Activated T-helper 2 cell treated with anti-CD3 and anti-CD28 coated beads, Interferon-gamma antibody, Interleukin-2, Interleukin-4, amounts not matched to agents 10 μg/mL and 5 μg/mL and 100 μg/mL, durations not matched to agents 14 hours and 24 hours and 36 hours (primary cell): ENCODE measurements at regions not wholly inside any gene's neighbourhood (a gene's known extent, or its start where the extent isn't known, plus 50 kb on each side); places are given as distances from the start of the nearest gene placed in this dataset.

Experiments used
- DNase-seq: peaks from one replicate; pipeline ENCODE4 v3.0.0; 2021; ENCODE audit warnings: low spot score
- H3K27ac Mint-ChIP-seq: one replicate; pipeline ENCODE4 v1.8.0; 2021; ENCODE audit warnings: mixed read lengths
- H3K27me3 Mint-ChIP-seq: one replicate; pipeline ENCODE4 v1.8.0; 2021; ENCODE audit warnings: low read depth, mixed read lengths
- H3K36me3 Mint-ChIP-seq: one replicate; pipeline ENCODE4 v1.8.0; 2021; ENCODE audit warnings: low read depth, mixed read lengths
- H3K4me1 Mint-ChIP-seq: one replicate; pipeline ENCODE4 v1.8.0; 2021; ENCODE audit warnings: low read depth, mixed read lengths
- H3K4me3 Mint-ChIP-seq: one replicate; pipeline ENCODE4 v1.8.0; 2021; ENCODE audit warnings: low read depth, mild to moderate bottlenecking, moderate library complexity, mixed read lengths
- H3K9me3 Mint-ChIP-seq: one replicate; pipeline ENCODE4 v1.8.0; 2021; ENCODE audit warnings: mixed read lengths
- intact Hi-C: fragments of 100-400 bp; cut with micrococcal nuclease; formaldehyde crosslinking; loops from one replicate; pipeline ENCODE4 v1.15.1; 2023

GRCh38 chr2:21258082-21258481 is 134.3 kb downstream of the TDRD15 start:
- Mint-ChIP-seq H3K36me3 (no peaks in the 10 kb centered on the region), H3K27ac (no peak overlapping the region), H3K4me3 (no peak overlapping the region), H3K4me1 (no peaks in the 10 kb centered on the region), H3K9me3 (no peaks in the 10 kb centered on the region), H3K27me3 (no peaks in the 10 kb centered on the region)
- intact Hi-C loops, result no loop called here
- DNase-seq, result no peak

GRCh38 chr2:21260311-21260710 is 136.5 kb downstream of the TDRD15 start:
- Mint-ChIP-seq H3K4me1 (no peaks in the 10 kb centered on the region), H3K36me3 (no peaks in the 10 kb centered on the region), H3K27me3 (no peaks in the 10 kb centered on the region), H3K9me3 (no peaks in the 10 kb centered on the region), H3K4me3 (no peak overlapping the region), H3K27ac (no peak overlapping the region)
- no peak for DNase-seq
- intact Hi-C loops, result no loop called here

GRCh38 chr2:21261591-21261990 is 137.8 kb downstream of the TDRD15 start:
- Mint-ChIP-seq H3K4me3 (no peak overlapping the region), H3K36me3 (no peaks in the 10 kb centered on the region), H3K9me3 (no peaks in the 10 kb centered on the region), H3K4me1 (no peaks in the 10 kb centered on the region), H3K27me3 (no peaks in the 10 kb centered on the region), H3K27ac (no peak overlapping the region)
- no peak for DNase-seq
- intact Hi-C loops, result no loop called here

GRCh38 chr2:21262426-21262940 is 138.7 kb downstream of the TDRD15 start:
- H3K27ac Mint-ChIP-seq, result no peak overlapping the region
- no peaks in the 10 kb centered on the region for H3K27me3 Mint-ChIP-seq
- H3K9me3 Mint-ChIP-seq, result no peaks in the 10 kb centered on the region
- no peak overlapping the region for H3K4me3 Mint-ChIP-seq
- H3K4me1 Mint-ChIP-seq, result no peaks in the 10 kb centered on the region
- H3K36me3 Mint-ChIP-seq, result no peaks in the 10 kb centered on the region
- intact Hi-C loops, result no loop called here
- DNase-seq, result no peak

- no peaks in the 10 kb centered on the region for H3K4me1 Mint-ChIP-seq
- no peak for DNase-seq
- intact Hi-C loops, result no loop called here
- H3K36me3 Mint-ChIP-seq, result no peaks in the 10 kb centered on the region
- H3K4me3 Mint-ChIP-seq, result no peak overlapping the region
- no peaks in the 10 kb centered on the region for H3K9me3 Mint-ChIP-seq
- H3K27ac Mint-ChIP-seq, result no peak overlapping the region
- H3K27me3 Mint-ChIP-seq, result no peaks in the 10 kb centered on the region
Measured at GRCh38 chr2:21263622-21264021, 139.9 kb downstream of the TDRD15 start.

- DNase-seq, result no peak
- H3K4me1 Mint-ChIP-seq, result no peaks in the 10 kb centered on the region
- intact Hi-C loops, result no loop called here
- H3K36me3 Mint-ChIP-seq, result no peaks in the 10 kb centered on the region
- H3K27ac Mint-ChIP-seq, result no peak overlapping the region
- no peak overlapping the region for H3K4me3 Mint-ChIP-seq
- no peaks in the 10 kb centered on the region for H3K9me3 Mint-ChIP-seq
- H3K27me3 Mint-ChIP-seq, result no peaks in the 10 kb centered on the region
Measured at GRCh38 chr2:21265752-21266151, 142.0 kb downstream of the TDRD15 start.

GRCh38 chr2:21267232-21267835 is 143.6 kb downstream of the TDRD15 start:
- no peak overlapping the region for H3K4me3 Mint-ChIP-seq
- H3K9me3 Mint-ChIP-seq, result no peaks in the 10 kb centered on the region
- no peaks in the 10 kb centered on the region for H3K4me1 Mint-ChIP-seq
- H3K27ac Mint-ChIP-seq, result no peak overlapping the region
- no peak for DNase-seq
- intact Hi-C loops, result no loop called here
- no peaks in the 10 kb centered on the region for H3K27me3 Mint-ChIP-seq
- H3K36me3 Mint-ChIP-seq, result no peaks in the 10 kb centered on the region

- intact Hi-C loops, result no loop called here
- no peak for DNase-seq
- Mint-ChIP-seq H3K4me1 (no peaks in the 10 kb centered on the region), H3K36me3 (no peaks in the 10 kb centered on the region), H3K27ac (no peak overlapping the region), H3K4me3 (no peak overlapping the region), H3K27me3 (no peaks in the 10 kb centered on the region), H3K9me3 (no peaks in the 10 kb centered on the region)
Measured at GRCh38 chr2:21268197-21268877, 144.6 kb downstream of the TDRD15 start.

GRCh38 chr2:21268878-21269224 is 145.1 kb downstream of the TDRD15 start:
- Mint-ChIP-seq H3K36me3 (no peaks in the 10 kb centered on the region), H3K4me3 (no peak overlapping the region), H3K4me1 (no peaks in the 10 kb centered on the region), H3K27me3 (no peaks in the 10 kb centered on the region), H3K27ac (no peak overlapping the region), H3K9me3 (no peaks in the 10 kb centered on the region)
- no peak for DNase-seq
- intact Hi-C loops, result no loop called here

GRCh38 chr2:21269382-21269781 is 145.6 kb downstream of the TDRD15 start:
- Mint-ChIP-seq H3K9me3 (no peaks in the 10 kb centered on the region), H3K27me3 (no peaks in the 10 kb centered on the region), H3K36me3 (no peaks in the 10 kb centered on the region), H3K4me1 (no peaks in the 10 kb centered on the region), H3K4me3 (no peak overlapping the region), H3K27ac (no peak overlapping the region)
- no peak for DNase-seq
- intact Hi-C loops, result no loop called here

GRCh38 chr2:21270083-21270491 is 146.3 kb downstream of the TDRD15 start:
- no peaks in the 10 kb centered on the region for H3K27me3 Mint-ChIP-seq
- no peak overlapping the region for H3K27ac Mint-ChIP-seq
- H3K36me3 Mint-ChIP-seq, result no peaks in the 10 kb centered on the region
- H3K9me3 Mint-ChIP-seq, result no peaks in the 10 kb centered on the region
- DNase-seq, result no peak
- H3K4me1 Mint-ChIP-seq, result no peaks in the 10 kb centered on the region
- intact Hi-C loops, result no loop called here
- H3K4me3 Mint-ChIP-seq, result no peak overlapping the region

GRCh38 chr2:21270708-21271122 is 146.9 kb downstream of the TDRD15 start:
- Mint-ChIP-seq H3K36me3 (no peaks in the 10 kb centered on the region), H3K9me3 (no peaks in the 10 kb centered on the region), H3K4me3 (no peak overlapping the region), H3K27me3 (no peaks in the 10 kb centered on the region), H3K27ac (no peak overlapping the region), H3K4me1 (no peaks in the 10 kb centered on the region)
- DNase-seq, result no peak
- intact Hi-C loops, result no loop called here

GRCh38 chr2:21276163-21276562 is 152.4 kb downstream of the TDRD15 start:
- no peak for DNase-seq
- intact Hi-C loops, result no loop called here
- no peaks in the 10 kb centered on the region for H3K4me1 Mint-ChIP-seq

More at GRCh38 chr2:21276163-21276562, 152.4 kb downstream of the TDRD15 start:
- Mint-ChIP-seq H3K27ac (no peak overlapping the region), H3K9me3 (no peaks in the 10 kb centered on the region), H3K36me3 (no peaks in the 10 kb centered on the region), H3K27me3 (no peaks in the 10 kb centered on the region), H3K4me3 (no peak overlapping the region)
